ENCODE measurements at regions not wholly inside any gene's neighbourhood (a gene's known extent, or its start where the extent isn't known, plus 50 kb on each side); places are given as distances from the start of the nearest gene placed in this dataset.
"Not testable (repeated sequence)": the region's sequence is repeated elsewhere in the genome, so short reads cannot be mapped to it uniquely, and the experiment has no call there.

GRCh38 chr3:150323091-150323490 is 85.0 kb upstream of the TSC22D2 start:
- not testable (repeated sequence) for TF ChIP-seq CTCF (IDR thresholded peaks at IDR 0.05; ENCODE audit: insufficient read depth, low read length, poor library complexity, severe bottlenecking); EZH2phosphoT487 (conservative IDR thresholded peaks at IDR 0.05; ENCODE audit: low read length)
